ENCODE measurements at regions not wholly inside any gene's neighbourhood (a gene's known extent, or its start where the extent isn't known, plus 50 kb on each side); places are given as distances from the start of the nearest gene placed in this dataset.
"Not testable (repeated sequence)": the region's sequence is repeated elsewhere in the genome, so short reads cannot be mapped to it uniquely, and the experiment has no call there.

GRCh38 chr13:91251573-91251972 is 95.9 kb upstream of the MIR17HG start:
- H3K9ac ChIP-seq (ENCODE audit: low read depth in 1 of 2, low read length in 2 of 2); H3K9me3 ChIP-seq (ENCODE audit: control insufficient read depth in 1 of 2, low read length in 2 of 2); H3K27ac ChIP-seq (ENCODE audit: low read depth, low read length); H3K36me3 ChIP-seq (ENCODE audit: control insufficient read depth in 1 of 2, insufficient read depth in 2 of 2, low read length in 2 of 2); H3K4me3 ChIP-seq (ENCODE audit: low read depth in 1 of 2, low read length in 2 of 2); H3K4me1 ChIP-seq (ENCODE audit: control insufficient read depth in 1 of 2, insufficient read depth in 2 of 2, low read length in 2 of 2); H3K27me3 ChIP-seq (ENCODE audit: control insufficient read depth in 1 of 2, insufficient read depth in 2 of 2, low read length in 2 of 2): not testable (repeated sequence)

DNA sequence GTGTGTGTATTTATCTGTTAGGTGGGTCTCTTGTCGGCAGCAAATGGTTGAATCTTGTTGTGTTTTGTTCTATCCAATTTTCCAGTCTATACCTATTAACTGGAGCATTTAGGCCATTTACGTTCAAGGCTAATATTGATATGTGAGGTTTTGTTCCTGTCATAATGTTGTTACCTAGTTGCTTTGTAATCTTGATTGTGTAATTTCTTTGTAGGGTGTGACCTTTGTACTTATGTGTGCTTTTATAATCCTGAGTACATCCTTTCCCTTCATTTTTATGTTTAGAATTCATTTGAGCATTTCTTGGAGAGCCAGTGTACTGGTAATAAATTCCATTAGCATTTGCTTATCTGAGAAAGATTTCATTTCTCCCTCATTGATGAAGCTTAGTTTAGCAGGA is 83.0 kb upstream of the MIR17HG start:
- Histone ChIP-seq H3K27me3 (ENCODE audit: control insufficient read depth in 1 of 2, insufficient read depth in 2 of 2, low read length in 2 of 2) (no peaks in the 10 kb centered on the region), H3K27ac (ENCODE audit: low read depth, low read length) (no peak overlapping the region), H3K36me3 (ENCODE audit: control insufficient read depth in 1 of 2, insufficient read depth in 2 of 2, low read length in 2 of 2) (no peaks in the 10 kb centered on the region), H3K9me3 (ENCODE audit: control insufficient read depth in 1 of 2, low read length in 2 of 2) (peaks cover 0 to 3% of the 10 kb centered on the region in 2 donors), H3K4me3 (ENCODE audit: low read depth in 1 of 2, low read length in 2 of 2) (no peak overlapping the region), H3K9ac (ENCODE audit: low read depth in 1 of 2, low read length in 2 of 2) (no peak overlapping the region), H3K4me1 (ENCODE audit: control insufficient read depth in 1 of 2, insufficient read depth in 2 of 2, low read length in 2 of 2) (no peaks in the 10 kb centered on the region)

GRCh38 chr13:91269237-91269636 is 78.2 kb upstream of the MIR17HG start:
- Histone ChIP-seq H3K27ac (ENCODE audit: low read depth, low read length) (no peak overlapping the region), H3K27me3 (ENCODE audit: control insufficient read depth in 1 of 2, insufficient read depth in 2 of 2, low read length in 2 of 2) (no peaks in the 10 kb centered on the region), H3K4me3 (ENCODE audit: low read depth in 1 of 2, low read length in 2 of 2) (no peak overlapping the region), H3K36me3 (ENCODE audit: control insufficient read depth in 1 of 2, insufficient read depth in 2 of 2, low read length in 2 of 2) (no peaks in the 10 kb centered on the region), H3K9ac (ENCODE audit: low read depth in 1 of 2, low read length in 2 of 2) (no peak overlapping the region), H3K9me3 (ENCODE audit: control insufficient read depth in 1 of 2, low read length in 2 of 2) (peaks cover 0 to 3% of the 10 kb centered on the region in 2 donors), H3K4me1 (ENCODE audit: control insufficient read depth in 1 of 2, insufficient read depth in 2 of 2, low read length in 2 of 2) (no peaks in the 10 kb centered on the region)

DNA sequence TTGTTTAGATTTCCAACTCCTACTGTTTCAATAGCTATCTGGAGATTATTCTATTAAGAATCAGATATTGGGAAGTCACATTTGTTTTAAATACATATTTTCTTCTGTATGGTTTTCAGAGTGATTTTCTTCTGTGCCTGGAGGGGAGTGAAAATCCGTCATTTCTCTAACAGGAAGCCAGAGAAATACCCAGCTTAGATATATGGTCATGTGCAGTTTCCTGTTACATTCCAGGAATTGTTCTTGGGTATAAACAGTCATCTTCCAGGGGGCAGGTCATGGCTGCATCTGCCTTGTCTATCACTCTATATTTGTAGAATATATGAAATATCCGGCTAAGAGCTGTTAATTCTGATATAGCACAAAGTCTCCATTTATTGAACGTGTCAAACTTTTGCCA is 77.5 kb upstream of the MIR17HG start:
- Histone ChIP-seq H3K27me3 (ENCODE audit: control insufficient read depth in 1 of 2, insufficient read depth in 2 of 2, low read length in 2 of 2) (no peaks in the 10 kb centered on the region), H3K36me3 (ENCODE audit: control insufficient read depth in 1 of 2, insufficient read depth in 2 of 2, low read length in 2 of 2) (no peaks in the 10 kb centered on the region), H3K9me3 (ENCODE audit: control insufficient read depth in 1 of 2, low read length in 2 of 2) (no peaks in the 10 kb centered on the region), H3K27ac (ENCODE audit: low read depth, low read length) (no peak overlapping the region), H3K4me1 (ENCODE audit: control insufficient read depth in 1 of 2, insufficient read depth in 2 of 2, low read length in 2 of 2) (no peaks in the 10 kb centered on the region), H3K9ac (ENCODE audit: low read depth in 1 of 2, low read length in 2 of 2) (no peak overlapping the region), H3K4me3 (ENCODE audit: low read depth in 1 of 2, low read length in 2 of 2) (no peak overlapping the region)

- Histone ChIP-seq H3K4me3 (ENCODE audit: low read depth in 1 of 2, low read length in 2 of 2) (no peak overlapping the region), H3K4me1 (ENCODE audit: control insufficient read depth in 1 of 2, insufficient read depth in 2 of 2, low read length in 2 of 2) (no peaks in the 10 kb centered on the region), H3K9ac (ENCODE audit: low read depth in 1 of 2, low read length in 2 of 2) (no peak overlapping the region), H3K27ac (ENCODE audit: low read depth, low read length) (no peak overlapping the region), H3K27me3 (ENCODE audit: control insufficient read depth in 1 of 2, insufficient read depth in 2 of 2, low read length in 2 of 2) (no peaks in the 10 kb centered on the region), H3K9me3 (ENCODE audit: control insufficient read depth in 1 of 2, low read length in 2 of 2) (no peaks in the 10 kb centered on the region), H3K36me3 (ENCODE audit: control insufficient read depth in 1 of 2, insufficient read depth in 2 of 2, low read length in 2 of 2) (no peaks in the 10 kb centered on the region)
Measured at GRCh38 chr13:91272235-91272777, 75.2 kb upstream of the MIR17HG start.

- H3K9ac ChIP-seq (ENCODE audit: low read depth in 1 of 2, low read length in 2 of 2): no peak overlapping the region
- no peaks in the 10 kb centered on the region for H3K36me3 ChIP-seq (ENCODE audit: control insufficient read depth in 1 of 2, insufficient read depth in 2 of 2, low read length in 2 of 2)
- no peaks in the 10 kb centered on the region for H3K4me1 ChIP-seq (ENCODE audit: control insufficient read depth in 1 of 2, insufficient read depth in 2 of 2, low read length in 2 of 2)
- no peaks in the 10 kb centered on the region for H3K27me3 ChIP-seq (ENCODE audit: control insufficient read depth in 1 of 2, insufficient read depth in 2 of 2, low read length in 2 of 2)
- H3K9me3 ChIP-seq (ENCODE audit: control insufficient read depth in 1 of 2, low read length in 2 of 2): no peaks in the 10 kb centered on the region
- H3K4me3 ChIP-seq (ENCODE audit: low read depth in 1 of 2, low read length in 2 of 2): no peak overlapping the region
- no peak overlapping the region for H3K27ac ChIP-seq (ENCODE audit: low read depth, low read length)
Measured at GRCh38 chr13:91273675-91274074, 73.8 kb upstream of the MIR17HG start.

GRCh38 chr13:91277013-91277676 is 70.3 kb upstream of the MIR17HG start:
- Histone ChIP-seq H3K4me3 (ENCODE audit: low read depth in 1 of 2, low read length in 2 of 2) (no peak overlapping the region), H3K36me3 (ENCODE audit: control insufficient read depth in 1 of 2, insufficient read depth in 2 of 2, low read length in 2 of 2) (no peaks in the 10 kb centered on the region), H3K27ac (ENCODE audit: low read depth, low read length) (no peak overlapping the region), H3K9me3 (ENCODE audit: control insufficient read depth in 1 of 2, low read length in 2 of 2) (no peaks in the 10 kb centered on the region), H3K27me3 (ENCODE audit: control insufficient read depth in 1 of 2, insufficient read depth in 2 of 2, low read length in 2 of 2) (no peaks in the 10 kb centered on the region), H3K4me1 (ENCODE audit: control insufficient read depth in 1 of 2, insufficient read depth in 2 of 2, low read length in 2 of 2) (no peaks in the 10 kb centered on the region), H3K9ac (ENCODE audit: low read depth in 1 of 2, low read length in 2 of 2) (no peak overlapping the region)

GRCh38 chr13:91278291-91278690 is 69.2 kb upstream of the MIR17HG start:
- no peaks in the 10 kb centered on the region for H3K9me3 ChIP-seq (ENCODE audit: control insufficient read depth in 1 of 2, low read length in 2 of 2)
- H3K9ac ChIP-seq (ENCODE audit: low read depth in 1 of 2, low read length in 2 of 2): no peak overlapping the region
- H3K27me3 ChIP-seq (ENCODE audit: control insufficient read depth in 1 of 2, insufficient read depth in 2 of 2, low read length in 2 of 2): no peaks in the 10 kb centered on the region
- no peaks in the 10 kb centered on the region for H3K4me1 ChIP-seq (ENCODE audit: control insufficient read depth in 1 of 2, insufficient read depth in 2 of 2, low read length in 2 of 2)
- no peak overlapping the region for H3K4me3 ChIP-seq (ENCODE audit: low read depth in 1 of 2, low read length in 2 of 2)
- no peaks in the 10 kb centered on the region for H3K36me3 ChIP-seq (ENCODE audit: control insufficient read depth in 1 of 2, insufficient read depth in 2 of 2, low read length in 2 of 2)
- H3K27ac ChIP-seq (ENCODE audit: low read depth, low read length): no peak overlapping the region

DNA sequence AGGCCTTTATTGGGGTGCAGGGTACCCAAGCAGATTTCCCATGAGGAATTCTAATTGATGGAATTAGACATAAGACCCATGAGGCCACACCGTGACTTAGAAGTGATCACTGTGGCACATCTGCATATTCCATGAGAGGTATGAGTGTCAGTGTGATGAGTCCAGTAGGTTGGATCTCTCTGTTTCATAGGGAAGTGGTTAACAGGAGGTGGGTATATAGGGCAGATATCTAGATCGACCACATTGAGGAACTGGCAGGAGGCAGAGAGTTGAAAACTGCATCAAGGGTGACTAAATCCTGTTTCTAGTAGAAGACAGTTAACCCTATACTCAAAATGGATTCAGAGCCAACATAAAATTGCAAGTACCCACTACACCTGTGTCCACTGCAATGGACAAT is 68.6 kb upstream of the MIR17HG start:
- Histone ChIP-seq H3K9me3 (ENCODE audit: control insufficient read depth in 1 of 2, low read length in 2 of 2) (no peaks in the 10 kb centered on the region), H3K9ac (ENCODE audit: low read depth in 1 of 2, low read length in 2 of 2) (no peak overlapping the region)

DNA sequence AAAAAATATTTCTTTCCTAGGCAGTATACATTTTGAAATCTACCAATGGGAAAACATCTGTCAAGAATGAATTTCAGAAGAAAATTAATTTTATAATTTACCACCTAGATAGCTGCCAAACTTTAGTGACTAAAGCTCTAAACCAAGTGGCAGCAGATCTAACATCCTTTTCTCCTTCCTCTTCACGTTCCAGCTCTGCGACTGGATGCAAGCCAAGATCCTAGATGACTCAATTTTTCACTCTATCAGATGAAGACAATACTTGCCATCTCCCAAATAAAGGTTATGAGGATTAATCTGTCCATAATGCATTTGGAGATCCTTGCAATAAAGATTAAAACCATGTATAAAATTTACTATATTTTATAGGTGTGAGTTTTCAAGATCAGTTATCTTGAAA is 66.7 kb upstream of the MIR17HG start:
- Histone ChIP-seq H3K9me3 (ENCODE audit: control insufficient read depth in 1 of 2, low read length in 2 of 2) (no peaks in the 10 kb centered on the region), H3K9ac (ENCODE audit: low read depth in 1 of 2, low read length in 2 of 2) (no peak overlapping the region), H3K4me1 (ENCODE audit: control insufficient read depth in 1 of 2, insufficient read depth in 2 of 2, low read length in 2 of 2) (no peaks in the 10 kb centered on the region), H3K36me3 (ENCODE audit: control insufficient read depth in 1 of 2, insufficient read depth in 2 of 2, low read length in 2 of 2) (no peaks in the 10 kb centered on the region), H3K27ac (ENCODE audit: low read depth, low read length) (no peak overlapping the region), H3K27me3 (ENCODE audit: control insufficient read depth in 1 of 2, insufficient read depth in 2 of 2, low read length in 2 of 2) (no peaks in the 10 kb centered on the region), H3K4me3 (ENCODE audit: low read depth in 1 of 2, low read length in 2 of 2) (no peak overlapping the region)

More for the DNA sequence above, 68.6 kb upstream of the MIR17HG start:
- Histone ChIP-seq H3K4me1 (ENCODE audit: control insufficient read depth in 1 of 2, insufficient read depth in 2 of 2, low read length in 2 of 2) (no peaks in the 10 kb centered on the region), H3K27me3 (ENCODE audit: control insufficient read depth in 1 of 2, insufficient read depth in 2 of 2, low read length in 2 of 2) (no peaks in the 10 kb centered on the region), H3K36me3 (ENCODE audit: control insufficient read depth in 1 of 2, insufficient read depth in 2 of 2, low read length in 2 of 2) (no peaks in the 10 kb centered on the region), H3K4me3 (ENCODE audit: low read depth in 1 of 2, low read length in 2 of 2) (no peak overlapping the region), H3K27ac (ENCODE audit: low read depth, low read length) (no peak overlapping the region)
